ENCODE measurements at regions not wholly inside any gene's neighbourhood (a gene's known extent, or its start where the extent isn't known, plus 50 kb on each side); places are given as distances from the start of the nearest gene placed in this dataset.

DNA sequence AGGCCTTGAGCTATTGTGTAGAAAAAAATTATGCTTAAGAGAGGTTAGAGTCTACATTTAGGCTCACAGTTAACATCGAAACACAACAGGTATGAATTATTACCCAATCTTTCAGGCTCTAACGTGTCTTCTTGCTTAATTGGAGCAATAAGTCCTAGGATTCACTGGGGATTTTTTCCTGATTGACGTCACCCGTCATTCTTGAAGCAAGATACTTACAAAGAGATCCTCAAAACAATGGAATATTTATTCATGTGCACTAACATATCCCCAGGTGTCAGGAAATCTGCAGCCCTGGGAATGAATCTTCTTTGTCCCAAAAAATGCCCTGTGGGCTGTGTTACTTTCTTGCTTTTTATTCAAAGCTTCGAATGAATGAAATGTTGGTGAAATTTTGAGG, 413.5 kb downstream of the NFIB start:
- TF ChIP-seq, protein P1, sequence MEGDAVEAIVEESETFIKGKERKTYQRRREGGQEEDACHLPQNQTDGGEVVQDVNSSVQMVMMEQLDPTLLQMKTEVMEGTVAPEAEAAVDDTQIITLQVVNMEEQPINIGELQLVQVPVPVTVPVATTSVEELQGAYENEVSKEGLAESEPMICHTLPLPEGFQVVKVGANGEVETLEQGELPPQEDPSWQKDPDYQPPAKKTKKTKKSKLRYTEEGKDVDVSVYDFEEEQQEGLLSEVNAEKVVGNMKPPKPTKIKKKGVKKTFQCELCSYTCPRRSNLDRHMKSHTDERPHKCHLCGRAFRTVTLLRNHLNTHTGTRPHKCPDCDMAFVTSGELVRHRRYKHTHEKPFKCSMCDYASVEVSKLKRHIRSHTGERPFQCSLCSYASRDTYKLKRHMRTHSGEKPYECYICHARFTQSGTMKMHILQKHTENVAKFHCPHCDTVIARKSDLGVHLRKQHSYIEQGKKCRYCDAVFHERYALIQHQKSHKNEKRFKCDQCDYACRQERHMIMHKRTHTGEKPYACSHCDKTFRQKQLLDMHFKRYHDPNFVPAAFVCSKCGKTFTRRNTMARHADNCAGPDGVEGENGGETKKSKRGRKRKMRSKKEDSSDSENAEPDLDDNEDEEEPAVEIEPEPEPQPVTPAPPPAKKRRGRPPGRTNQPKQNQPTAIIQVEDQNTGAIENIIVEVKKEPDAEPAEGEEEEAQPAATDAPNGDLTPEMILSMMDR (conservative IDR thresholded peaks at IDR 0.05; ENCODE audit: low read depth, low read length), result no peak
- no peak for TF ChIP-seq EZH2 (IDR thresholded peaks at IDR 0.05; ENCODE audit: borderline replicate concordance, low read depth, low read length, poor library complexity, severe bottlenecking)

All from A673 (cell line).